IMR-90 (cell line): ENCODE measurements at regions not wholly inside any gene's neighbourhood (a gene's known extent, or its start where the extent isn't known, plus 50 kb on each side); places are given as distances from the start of the nearest gene placed in this dataset.

Experiments used
- ATAC-seq: fragments of 200-7000 bp; cut with Tn5 transposase; 2 replicates; pipeline ENCODE4 v1.9.1; 2020; ENCODE audit warnings: low read depth, mild to moderate bottlenecking, moderate library complexity
- BruUV-seq: library from RNA; stranded (reverse); fragments of 400-500 nt; replicated peaks from 2 replicates; lab custom pipeline; 2021; lab: Mats Ljungman, UMichigan
- CTCF ChIA-PET: fragments of 300-600 bp; formaldehyde crosslinking; extraction: SDS; loops from one replicate; lab custom pipeline; 2021; ENCODE audit warnings: antibody characterized with exemption; lab: Yijun Ruan, JAX
- POLR2A ChIA-PET: fragments of 300-600 bp; sonication (Branson Sonifier 250); formaldehyde crosslinking; loops from one replicate; lab custom pipeline; 2022; ENCODE audit warnings: antibody characterized with exemption; ENCODE audit not compliant: unreplicated experiment; lab: Charles Lee
- DNase-seq: peaks from one replicate; pipeline ENCODE4 v3.0.0; 2013
- H2AFZ ChIP-seq: replicated peaks from 2 replicates; pipeline ENCODE3; 2013; ENCODE audit warnings: low read length, mild to moderate bottlenecking; ENCODE audit not compliant: poor library complexity
- H2AK5ac ChIP-seq: 2 replicates; pipeline ENCODE4 v1.6.1; 2013; ENCODE audit warnings: low read depth, low read length, inconsistent platforms
- H2AK9ac ChIP-seq: replicated peaks from 2 replicates; pipeline ENCODE3; 2013; ENCODE audit warnings: mild to moderate bottlenecking, low read depth, low read length, moderate library complexity; ENCODE audit not compliant: poor library complexity
- H2BK120ac ChIP-seq: 2 replicates; pipeline ENCODE4 v1.6.1; 2013; ENCODE audit warnings: low read depth, low read length, inconsistent platforms
- H2BK15ac ChIP-seq: 3 replicates; pipeline ENCODE4 v1.6.1; 2013; ENCODE audit warnings: low read depth, low read length, inconsistent platforms
- H2BK20ac ChIP-seq: 2 replicates; pipeline ENCODE4 v1.6.1; 2013; ENCODE audit warnings: low read depth, mild to moderate bottlenecking, inconsistent platforms, low read length, moderate library complexity
- H2BK5ac ChIP-seq: 2 replicates; pipeline ENCODE4 v1.6.1; 2013; ENCODE audit warnings: mild to moderate bottlenecking, low read depth, low read length, inconsistent platforms; ENCODE audit not compliant: poor library complexity, severe bottlenecking
- H3K14ac ChIP-seq: replicated peaks from 2 replicates; pipeline ENCODE4 v1.6.1; 2013; ENCODE audit warnings: low read depth, low read length, inconsistent platforms
- H3K18ac ChIP-seq: 2 replicates; pipeline ENCODE4 v1.6.1; 2013; ENCODE audit warnings: low read depth, low read length, control low read depth
- H3K23ac ChIP-seq: 2 replicates; pipeline ENCODE4 v1.6.1; 2013; ENCODE audit warnings: low read depth, low read length, inconsistent platforms
- H3K27ac ChIP-seq: 2 replicates; pipeline ENCODE4 v1.5.1; 2013; ENCODE audit warnings: mild to moderate bottlenecking, control low read depth, low read length; ENCODE audit not compliant: insufficient read depth
- H3K27me3 ChIP-seq: 2 replicates; pipeline ENCODE4 v1.6.1; 2013; ENCODE audit warnings: low read length; ENCODE audit not compliant: control insufficient read depth, insufficient read depth
- H3K36me3 ChIP-seq: 2 replicates; pipeline ENCODE4 v1.6.1; 2013; ENCODE audit warnings: low read length, mixed read lengths; ENCODE audit not compliant: control insufficient read depth, insufficient read depth
- H3K4ac ChIP-seq: 2 replicates; pipeline ENCODE4 v1.6.1; 2013; ENCODE audit warnings: low read depth, low read length, inconsistent platforms
- H3K4me1 ChIP-seq: 2 replicates; pipeline ENCODE4 v1.6.1; 2013; ENCODE audit warnings: low read length, mixed read lengths; ENCODE audit not compliant: control insufficient read depth, insufficient read depth
- H3K4me2 ChIP-seq: 2 replicates; pipeline ENCODE4 v1.6.1; 2013; ENCODE audit warnings: low read depth, mild to moderate bottlenecking, control low read depth, low read length, moderate library complexity
- H3K4me3 ChIP-seq: 2 replicates; pipeline ENCODE4 v1.5.1; 2013; ENCODE audit warnings: low read depth, mild to moderate bottlenecking, control low read depth, low read length, moderate library complexity; ENCODE audit not compliant: insufficient read depth
- H3K56ac ChIP-seq: 2 replicates; pipeline ENCODE4 v1.6.1; 2013; ENCODE audit warnings: low read length, inconsistent platforms; ENCODE audit not compliant: insufficient read depth; ENCODE audit errors: extremely low read depth
- H3K79me1 ChIP-seq, 2 experiments: 2 replicates each; pipeline ENCODE4 v1.6.1; 2013; ENCODE audit warnings: low read length in 2 of 2, inconsistent platforms in 1 of 2, low read depth in 1 of 2
- H3K9ac ChIP-seq: 2 replicates; pipeline ENCODE4 v1.6.1; 2013; ENCODE audit warnings: low read depth, low read length, control low read depth
- H3K9me1 ChIP-seq: 2 replicates; pipeline ENCODE4 v1.6.1; 2013; ENCODE audit warnings: low read length, inconsistent platforms; ENCODE audit not compliant: insufficient read depth
- H3K9me3 ChIP-seq: 2 replicates; pipeline ENCODE4 v1.6.1; 2013; ENCODE audit warnings: low read length; ENCODE audit not compliant: control insufficient read depth, insufficient read depth
- H4K20me1 ChIP-seq: 2 replicates; pipeline ENCODE4 v1.6.1; 2013; ENCODE audit warnings: low read length, inconsistent platforms; ENCODE audit not compliant: insufficient read depth
- H4K5ac ChIP-seq: 2 replicates; pipeline ENCODE4 v1.6.1; 2013; ENCODE audit warnings: mild to moderate bottlenecking, low read depth, low read length, control low read depth
- H4K8ac ChIP-seq, 2 experiments: 2 replicates each; pipeline ENCODE4 v1.6.1; 2013; ENCODE audit warnings: low read depth in 2 of 2, low read length in 2 of 2, control low read depth in 1 of 2, inconsistent platforms in 1 of 2
- H4K91ac ChIP-seq: 2 replicates; pipeline ENCODE4 v1.6.1; 2013; ENCODE audit warnings: low read depth, low read length, inconsistent platforms; ENCODE audit not compliant: insufficient read depth
- CHD1 ChIP-seq: IDR thresholded peaks from 2 replicates; pipeline ENCODE4 v1.6.1; 2012; ENCODE audit warnings: low read depth, low read length, improper control_type of control experiment
- CTCF ChIP-seq: conservative IDR thresholded peaks from 2 replicates; pipeline ENCODE4 v1.5.1; 2012; ENCODE audit warnings: mild to moderate bottlenecking, low read depth, low read length, improper control_type of control experiment
- FOS ChIP-seq: fragments of 150-350 bp; IDR thresholded peaks from 2 replicates; pipeline ENCODE4 v1.6.1; 2016; ENCODE audit warnings: low read depth, low read length
- MAFK ChIP-seq: IDR thresholded peaks from 2 replicates; pipeline ENCODE4 v1.6.1; 2012; ENCODE audit warnings: low read depth, low read length, improper control_type of control experiment
- RAD21 ChIP-seq: IDR thresholded peaks from 2 replicates; pipeline ENCODE4 v1.6.1; 2012; ENCODE audit warnings: low read length, improper control_type of control experiment
- RCOR1 ChIP-seq: IDR thresholded peaks from 2 replicates; pipeline ENCODE4 v1.6.1; 2012; ENCODE audit warnings: mild to moderate bottlenecking, low read length, improper control_type of control experiment; ENCODE audit not compliant: insufficient replicate concordance
- RFX5 ChIP-seq: IDR thresholded peaks from 2 replicates; pipeline ENCODE4 v1.8.0; 2012; ENCODE audit warnings: low read depth, mild to moderate bottlenecking, low read length, moderate library complexity
- SMC3 ChIP-seq: fragments of 150-350 bp; IDR thresholded peaks from 2 replicates; pipeline ENCODE4 v1.6.1; 2016; ENCODE audit warnings: low read depth, mild to moderate bottlenecking, antibody characterized with exemption, low read length, moderate library complexity
- whole genome bisulfite sequencing, 2 experiments: methylation state at CpG; one replicate each; pipeline versions ENCODE4 v1.1.5 to v1.1.7; 2013; ENCODE audit warnings: missing lambda C conversion rate in 2 of 2; ENCODE audit not compliant: insufficient read length in 1 of 2; ENCODE audit errors: extremely low coverage in 2 of 2; 5-methylcytosine and 5-hydroxymethylcytosine counted together
- dilution Hi-C: fragments of 300-500 bp; cut with HindIII; formaldehyde crosslinking; loops from one replicate; pipeline ENCODE4 v1.14.3; 2018; ENCODE audit warnings: low sequenced_read_pairs; ENCODE audit not compliant: unreplicated experiment
- in situ Hi-C: fragments of 300-500 bp; cut with MboI; formaldehyde crosslinking; loops from 3 replicates; pipeline ENCODE4 v1.14.3; 2019; ENCODE audit warnings: low sequenced_read_pairs, inconsistent platforms, mixed read lengths
- intact Hi-C: fragments of 100-400 bp; cut with micrococcal nuclease; formaldehyde crosslinking; loops from 2 replicates; pipeline ENCODE4 v1.10.0; 2022

GRCh38 chr6:82589509-82590206, 226.0 kb downstream of the TPBG start:
- H4K91ac ChIP-seq: no peak overlapping the region
- intact Hi-C loops: loop anchor here (5.0 to 10.0 kb wide), 2 partner anchors 317 to 465 kb away; no protein-coding TSS in a partner anchor
- ChIA-PET CTCF (no interaction called here), POLR2A (no interaction called here)
- no peak overlapping the region for H3K23ac ChIP-seq
- H2AFZ ChIP-seq: no peak overlapping the region
- no peaks in the 10 kb centered on the region for H3K9me1 ChIP-seq
- H4K20me1 ChIP-seq: no peaks in the 10 kb centered on the region
- in situ Hi-C loops: no loop called here
- H3K9ac ChIP-seq: no peak overlapping the region
- ATAC-seq (peak; percentile 21; the same call in 1 of the 2 replicates), DNase-seq (peak; percentile 64)
- no peak overlapping the region for H3K4ac ChIP-seq
- peaks cover 2% of the 10 kb centered on the region; the same call in 1 of the 2 replicates for H3K27me3 ChIP-seq
- no peak overlapping the region for H2AK5ac ChIP-seq
- no TSS peak for BruUV-seq
- H3K9me3 ChIP-seq: no peaks in the 10 kb centered on the region
- H4K5ac ChIP-seq: no peak overlapping the region
- H3K27ac ChIP-seq: no peak overlapping the region
- H3K18ac ChIP-seq: no peak overlapping the region
- H3K4me1 ChIP-seq: no peaks in the 10 kb centered on the region
- dilution Hi-C loops: no loop called here
- H3K4me3 ChIP-seq: no peak overlapping the region
- H2BK15ac ChIP-seq: no peak overlapping the region
- no peak overlapping the region for H2BK5ac ChIP-seq
- no peak overlapping the region for H2BK120ac ChIP-seq
- no peak overlapping the region for H3K56ac ChIP-seq
- no peaks in the 10 kb centered on the region for H3K79me1 ChIP-seq
- TF ChIP-seq SMC3 (peak; percentile 34; the same call in 1 of the 2 replicates), RFX5 (no peak), CHD1 (no peak), MAFK (no peak), FOS (no peak), RAD21 (peak; percentile 40), RCOR1 (no peak), CTCF (peak; percentile 37)
- no peak overlapping the region for H4K8ac ChIP-seq
- H2BK20ac ChIP-seq: no peak overlapping the region
- no peak overlapping the region for H3K14ac ChIP-seq
- H3K4me2 ChIP-seq: no peak overlapping the region
- peak overlapping the region; percentile 19 for H2AK9ac ChIP-seq
- WGBS, 2 experiments: 75% methylated on average over 2 of the region's 5 CpGs; no CpG with 5 or more reads in 1 of the 2 experiments
- H3K36me3 ChIP-seq: no peaks in the 10 kb centered on the region
